CD4-positive, CD25-positive, alpha-beta regulatory T cell (primary cell): ENCODE measurements at regions not wholly inside any gene's neighbourhood (a gene's known extent, or its start where the extent isn't known, plus 50 kb on each side); places are given as distances from the start of the nearest gene placed in this dataset.

ENCODE experiments used
- ATAC-seq, 2 donors: fragments of 150-1000 bp; cut with Tn5 transposase; one replicate each; pipeline ENCODE4 v1.10.0; 2021; ENCODE audit warnings: low read depth in 2 of 2, moderate number of reproducible peaks in 2 of 2, moderate library complexity in 1 of 2
- DNase-seq, 3 donors: peaks; one replicate each; pipeline versions ENCODE4 v3.0.0 to v3.0.0-alpha.2; 2012 to 2022; ENCODE audit warnings: mixed read lengths in 1 of 3
- H3K27ac ChIP-seq: one replicate; pipeline ENCODE4 v1.7.0; 2013; ENCODE audit warnings: mild to moderate bottlenecking, low read length; ENCODE audit not compliant: insufficient read depth, poor library complexity, severe bottlenecking
- H3K27me3 ChIP-seq: one replicate; pipeline ENCODE4 v1.7.0; 2013; ENCODE audit warnings: low read length; ENCODE audit not compliant: control insufficient read depth, insufficient read depth
- H3K36me3 ChIP-seq: one replicate; pipeline ENCODE4 v1.7.0; 2013; ENCODE audit warnings: mild to moderate bottlenecking, low read length, moderate library complexity; ENCODE audit not compliant: control insufficient read depth, insufficient read depth
- H3K4me1 ChIP-seq: 2 replicates; pipeline ENCODE4 v1.7.0; 2013; ENCODE audit warnings: mild to moderate bottlenecking, low read length; ENCODE audit not compliant: insufficient read depth, control insufficient read depth, poor library complexity, severe bottlenecking
- H3K4me3 ChIP-seq: one replicate; pipeline ENCODE4 v1.7.0; 2013; ENCODE audit warnings: low read depth, mild to moderate bottlenecking, low read length, moderate library complexity
- H3K9me3 ChIP-seq, 2 experiments: 1 replicate in 1 of 2; 2 replicates in 1 of 2; pipeline ENCODE4 v1.7.0; 2013; ENCODE audit warnings: low read length in 2 of 2, mild to moderate bottlenecking in 1 of 2, moderate library complexity in 1 of 2; ENCODE audit not compliant: control insufficient read depth in 2 of 2
- H3K27ac Mint-ChIP-seq, 3 donors: one replicate each; pipeline ENCODE4 v1.8.0; 2020 to 2022; ENCODE audit warnings: mild to moderate bottlenecking in 3 of 3, mixed read lengths in 3 of 3, moderate library complexity in 2 of 3
- H3K27me3 Mint-ChIP-seq: one replicate; pipeline ENCODE4 v1.8.0; 2022; ENCODE audit warnings: mild to moderate bottlenecking, mixed read lengths
- H3K36me3 Mint-ChIP-seq: one replicate; pipeline ENCODE4 v1.8.0; 2020; ENCODE audit warnings: mixed read lengths
- H3K4me1 Mint-ChIP-seq, 4 donors: one replicate each; pipeline ENCODE4 v1.8.0; 2020 to 2022; ENCODE audit warnings: mixed read lengths in 4 of 4, mild to moderate bottlenecking in 1 of 4
- H3K4me3 Mint-ChIP-seq, 4 donors: one replicate each; pipeline ENCODE4 v1.8.0; 2020 to 2022; ENCODE audit warnings: mild to moderate bottlenecking in 4 of 4, mixed read lengths in 4 of 4, moderate library complexity in 3 of 4
- H3K9me3 Mint-ChIP-seq, 7 donors: one replicate each; pipeline ENCODE4 v1.8.0; 2020 to 2022; ENCODE audit warnings: mixed read lengths in 7 of 7, mild to moderate bottlenecking in 3 of 7, moderate library complexity in 2 of 7

GRCh38 chr3:64852738-64853137, 164.9 kb upstream of the ADAMTS9 start:
- H3K4me3 ChIP-seq = no peak overlapping the region
- Mint-ChIP-seq H3K4me3 (no peak overlapping the region), H3K27me3 (no peaks in the 10 kb centered on the region), H3K27ac (no peak overlapping the region), H3K9me3 (peaks cover 0 to 5% (median 0%) of the 10 kb centered on the region in 7 donors), H3K36me3 (no peaks in the 10 kb centered on the region), H3K4me1 (no peaks in the 10 kb centered on the region)
- H3K27ac ChIP-seq = no peak overlapping the region
- H3K27me3 ChIP-seq = no peaks in the 10 kb centered on the region
- ATAC-seq (no peak), DNase-seq (no peak)
- no peaks in the 10 kb centered on the region for H3K9me3 ChIP-seq
- no peaks in the 10 kb centered on the region for H3K4me1 ChIP-seq
- H3K36me3 ChIP-seq = no peaks in the 10 kb centered on the region

- DNase-seq = no peak
- Mint-ChIP-seq H3K9me3 (peaks cover 0 to 9% (median 4%) of the 10 kb centered on the region in 7 donors), H3K4me1 (no peaks in the 10 kb centered on the region), H3K27ac (no peak overlapping the region), H3K27me3 (no peaks in the 10 kb centered on the region), H3K36me3 (no peaks in the 10 kb centered on the region), H3K4me3 (no peak overlapping the region)
- Histone ChIP-seq H3K4me3 (no peak overlapping the region), H3K9me3 (no peaks in the 10 kb centered on the region), H3K4me1 (no peaks in the 10 kb centered on the region), H3K27ac (no peak overlapping the region), H3K36me3 (no peaks in the 10 kb centered on the region), H3K27me3 (no peaks in the 10 kb centered on the region)
- no peak for ATAC-seq
Observed at GRCh38 chr3:64848822-64849221, 161.0 kb upstream of the ADAMTS9 start.

GRCh38 chr3:64848127-64848800, 160.5 kb upstream of the ADAMTS9 start:
- Mint-ChIP-seq H3K27me3 (no peaks in the 10 kb centered on the region), H3K4me3 (no peak overlapping the region), H3K27ac (no peak overlapping the region), H3K9me3 (peaks cover 0 to 9% (median 4%) of the 10 kb centered on the region in 7 donors), H3K36me3 (no peaks in the 10 kb centered on the region), H3K4me1 (no peaks in the 10 kb centered on the region)
- Histone ChIP-seq H3K4me1 (no peaks in the 10 kb centered on the region), H3K4me3 (no peak overlapping the region), H3K36me3 (no peaks in the 10 kb centered on the region), H3K9me3 (no peaks in the 10 kb centered on the region), H3K27ac (no peak overlapping the region), H3K27me3 (no peaks in the 10 kb centered on the region)
- no peak for ATAC-seq
- no peak for DNase-seq

GRCh38 chr3:64844558-64844957, 156.8 kb upstream of the ADAMTS9 start:
- no peak overlapping the region for H3K4me3 ChIP-seq
- no peaks in the 10 kb centered on the region for H3K4me1 ChIP-seq
- H3K27ac ChIP-seq = no peak overlapping the region
- no peaks in the 10 kb centered on the region for H3K27me3 ChIP-seq
- DNase-seq (no peak), ATAC-seq (no peak)
- H3K27ac Mint-ChIP-seq = no peak overlapping the region
- H3K4me1 Mint-ChIP-seq = no peaks in the 10 kb centered on the region
- no peaks in the 10 kb centered on the region for H3K27me3 Mint-ChIP-seq
- no peaks in the 10 kb centered on the region for H3K36me3 ChIP-seq
- peaks cover 0 to 14% (median 2%) of the 10 kb centered on the region in 7 donors for H3K9me3 Mint-ChIP-seq
- no peaks in the 10 kb centered on the region for H3K36me3 Mint-ChIP-seq
- H3K9me3 ChIP-seq = no peaks in the 10 kb centered on the region
- H3K4me3 Mint-ChIP-seq = no peak overlapping the region

- Mint-ChIP-seq H3K27ac (peak overlapping the region in 1 of 3 donors; percentile 76), H3K4me1 (no peaks in the 10 kb centered on the region), H3K4me3 (no peak overlapping the region), H3K9me3 (peaks cover 0 to 6% (median 0%) of the 10 kb centered on the region in 7 donors), H3K36me3 (no peaks in the 10 kb centered on the region), H3K27me3 (no peaks in the 10 kb centered on the region)
- no peaks in the 10 kb centered on the region for H3K9me3 ChIP-seq
- H3K36me3 ChIP-seq = no peaks in the 10 kb centered on the region
- ATAC-seq (no peak), DNase-seq (no peak)
- H3K4me3 ChIP-seq = no peak overlapping the region
- no peak overlapping the region for H3K27ac ChIP-seq
- no peaks in the 10 kb centered on the region for H3K27me3 ChIP-seq
- no peaks in the 10 kb centered on the region for H3K4me1 ChIP-seq
Observed at GRCh38 chr3:64837986-64838735, 150.4 kb upstream of the ADAMTS9 start.

DNA sequence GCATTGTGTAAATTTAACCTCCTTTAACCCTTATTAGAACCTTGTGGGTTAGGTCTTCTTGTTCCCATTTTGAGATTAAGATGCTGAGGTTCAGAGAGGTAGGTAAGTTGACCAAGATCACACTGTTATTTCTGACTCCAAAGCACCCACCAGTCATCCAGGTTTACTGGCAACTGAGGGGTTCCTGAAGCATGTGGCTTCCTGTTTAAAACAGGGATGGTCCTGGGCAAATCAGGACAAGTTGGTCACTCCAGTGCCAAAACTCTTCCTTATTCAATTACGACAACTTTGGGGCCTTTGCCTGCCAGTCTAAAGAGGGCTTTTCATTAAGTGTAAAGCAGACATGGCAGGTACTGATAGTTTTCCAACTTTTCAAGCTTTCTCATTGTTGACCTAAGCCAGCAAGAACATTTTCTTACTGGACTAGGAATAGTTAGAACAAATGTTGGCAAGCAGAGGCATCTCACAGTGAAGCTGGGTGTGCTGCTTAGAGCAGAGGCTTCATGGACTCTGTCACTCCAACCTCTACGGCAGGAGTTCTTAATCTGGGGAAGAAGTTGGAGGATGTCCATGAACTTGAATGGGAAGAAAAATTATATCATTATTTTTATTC, 149.4 kb upstream of the ADAMTS9 start:
- no peaks in the 10 kb centered on the region for H3K4me1 ChIP-seq
- H3K27me3 Mint-ChIP-seq = no peaks in the 10 kb centered on the region
- H3K9me3 Mint-ChIP-seq = peaks cover 0 to 6% (median 0%) of the 10 kb centered on the region in 7 donors
- no peak overlapping the region for H3K27ac ChIP-seq
- no peak overlapping the region for H3K4me3 Mint-ChIP-seq
- no peaks in the 10 kb centered on the region for H3K9me3 ChIP-seq
- H3K4me1 Mint-ChIP-seq = no peaks in the 10 kb centered on the region
- H3K4me3 ChIP-seq = no peak overlapping the region
- no peak for DNase-seq
- H3K36me3 ChIP-seq = no peaks in the 10 kb centered on the region
- no peaks in the 10 kb centered on the region for H3K27me3 ChIP-seq
- H3K27ac Mint-ChIP-seq = no peak overlapping the region
- ATAC-seq = no peak
- H3K36me3 Mint-ChIP-seq = no peaks in the 10 kb centered on the region

DNA sequence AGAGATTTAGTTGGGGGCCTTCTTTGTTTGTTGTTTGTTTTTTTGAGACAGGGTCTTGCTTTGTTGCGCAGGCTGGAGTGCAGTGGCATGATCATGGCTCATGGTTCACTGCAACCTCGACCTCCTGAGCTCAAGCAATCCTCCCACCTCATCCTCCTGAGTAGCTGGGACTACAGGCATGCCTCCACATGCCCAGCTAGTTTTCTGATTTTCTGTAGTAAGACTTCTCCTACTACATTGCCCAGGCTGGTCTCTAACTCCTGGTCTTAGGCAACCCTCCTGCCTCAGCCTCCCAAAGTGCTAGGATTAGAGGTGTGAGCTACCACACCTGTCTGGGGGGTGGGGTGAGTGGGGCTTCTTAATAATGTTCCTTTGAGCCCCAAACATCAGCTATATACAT, 148.3 kb upstream of the ADAMTS9 start:
- ATAC-seq (no peak), DNase-seq (no peak)
- Histone ChIP-seq H3K36me3 (no peaks in the 10 kb centered on the region), H3K27me3 (no peaks in the 10 kb centered on the region), H3K9me3 (no peaks in the 10 kb centered on the region), H3K4me1 (no peaks in the 10 kb centered on the region), H3K4me3 (no peak overlapping the region), H3K27ac (no peak overlapping the region)
- Mint-ChIP-seq H3K4me3 (peak overlapping the region in 1 of 4 donors; percentile 21), H3K9me3 (peaks cover 0 to 6% (median 0%) of the 10 kb centered on the region in 7 donors), H3K27ac (no peak overlapping the region), H3K36me3 (no peaks in the 10 kb centered on the region), H3K27me3 (no peaks in the 10 kb centered on the region), H3K4me1 (no peaks in the 10 kb centered on the region)
